ENCODE measurements at regions not wholly inside any gene's neighbourhood (a gene's known extent, or its start where the extent isn't known, plus 50 kb on each side); places are given as distances from the start of the nearest gene placed in this dataset.

GRCh38 chr5:56607074-56607473 is 208.3 kb upstream of the MAP3K1 start:
- TF ChIP-seq POLR2A (IDR thresholded peaks at IDR 0.05), result no peak
- TF ChIP-seq CTCF (IDR thresholded peaks at IDR 0.05), result no peak
- Histone ChIP-seq H3K4me3 (no peak overlapping the region), H3K4me1 (no peaks in the 10 kb centered on the region), H3K27me3 (no peaks in the 10 kb centered on the region), H3K27ac (no peak overlapping the region), H3K9me3 (no peaks in the 10 kb centered on the region), H3K36me3 (no peaks in the 10 kb centered on the region)
- intact Hi-C loops (cut with DNase I; ENCODE audit: low total_unique reads), result no loop called here
- DNase-seq, result no peak

GRCh38 chr5:56606192-56606591 is 209.2 kb upstream of the MAP3K1 start:
- intact Hi-C loops (cut with DNase I; ENCODE audit: low total_unique reads), result no loop called here
- no peak for DNase-seq

GRCh38 chr5:56605231-56605630 is 210.1 kb upstream of the MAP3K1 start:
- intact Hi-C loops (cut with DNase I; ENCODE audit: low total_unique reads), result no loop called here
- H3K27ac ChIP-seq, result no peak overlapping the region
- H3K4me3 ChIP-seq, result no peak overlapping the region
- no peak for TF ChIP-seq POLR2A (IDR thresholded peaks at IDR 0.05)
- TF ChIP-seq CTCF (IDR thresholded peaks at IDR 0.05), result no peak
- no peaks in the 10 kb centered on the region for H3K27me3 ChIP-seq
- H3K4me1 ChIP-seq, result no peaks in the 10 kb centered on the region
- no peak for DNase-seq
- H3K9me3 ChIP-seq, result no peaks in the 10 kb centered on the region
- no peaks in the 10 kb centered on the region for H3K36me3 ChIP-seq

More at GRCh38 chr5:56606192-56606591, 209.2 kb upstream of the MAP3K1 start:
- H3K27ac ChIP-seq, result no peak overlapping the region
- no peaks in the 10 kb centered on the region for H3K36me3 ChIP-seq
- TF ChIP-seq POLR2A (IDR thresholded peaks at IDR 0.05) (no peak), CTCF (IDR thresholded peaks at IDR 0.05) (no peak)
- H3K4me3 ChIP-seq, result no peak overlapping the region
- H3K27me3 ChIP-seq, result no peaks in the 10 kb centered on the region
- H3K4me1 ChIP-seq, result no peaks in the 10 kb centered on the region
- no peaks in the 10 kb centered on the region for H3K9me3 ChIP-seq

- Histone ChIP-seq H3K9me3 (no peaks in the 10 kb centered on the region), H3K4me1 (no peaks in the 10 kb centered on the region), H3K27ac (no peak overlapping the region), H3K27me3 (no peaks in the 10 kb centered on the region), H3K4me3 (no peak overlapping the region), H3K36me3 (no peaks in the 10 kb centered on the region)
- intact Hi-C loops (cut with DNase I; ENCODE audit: low total_unique reads), result no loop called here
- no peak for DNase-seq
- no peak for TF ChIP-seq POLR2A (IDR thresholded peaks at IDR 0.05)
- TF ChIP-seq CTCF (IDR thresholded peaks at IDR 0.05), result no peak
Observed at GRCh38 chr5:56601641-56602071, 213.7 kb upstream of the MAP3K1 start.

- intact Hi-C loops (cut with DNase I; ENCODE audit: low total_unique reads), result no loop called here
- no peak for DNase-seq
- Histone ChIP-seq H3K4me1 (no peaks in the 10 kb centered on the region), H3K27ac (no peak overlapping the region), H3K27me3 (no peaks in the 10 kb centered on the region), H3K4me3 (no peak overlapping the region), H3K36me3 (no peaks in the 10 kb centered on the region), H3K9me3 (no peaks in the 10 kb centered on the region)
- TF ChIP-seq POLR2A (IDR thresholded peaks at IDR 0.05), result no peak
Observed at GRCh38 chr5:56598941-56599340, 216.4 kb upstream of the MAP3K1 start.

GRCh38 chr5:56596155-56596554 is 219.2 kb upstream of the MAP3K1 start:
- no peaks in the 10 kb centered on the region for H3K36me3 ChIP-seq
- H3K27ac ChIP-seq, result no peak overlapping the region
- no peak overlapping the region for H3K4me3 ChIP-seq
- no peak for DNase-seq
- intact Hi-C loops (cut with DNase I; ENCODE audit: low total_unique reads), result no loop called here
- no peak for TF ChIP-seq CTCF (IDR thresholded peaks at IDR 0.05)
- TF ChIP-seq POLR2A (IDR thresholded peaks at IDR 0.05), result no peak
- H3K27me3 ChIP-seq, result no peaks in the 10 kb centered on the region
- no peaks in the 10 kb centered on the region for H3K9me3 ChIP-seq
- H3K4me1 ChIP-seq, result no peaks in the 10 kb centered on the region

Data from uterus (tissue), 3 donors.